Activated naive CD4-positive, alpha-beta T cell treated with anti-CD3 and anti-CD28 coated beads, Interleukin-2, amount 50 U/mL, for 24 hours (primary cell): ENCODE measurements at regions not wholly inside any gene's neighbourhood (a gene's known extent, or its start where the extent isn't known, plus 50 kb on each side); places are given as distances from the start of the nearest gene placed in this dataset.

Source experiments
- H3K27ac Mint-ChIP-seq: one replicate; pipeline ENCODE4 v1.8.0; 2021; ENCODE audit warnings: mild to moderate bottlenecking, mixed read lengths
- H3K27me3 Mint-ChIP-seq: one replicate; pipeline ENCODE4 v1.8.0; 2021; ENCODE audit warnings: mixed read lengths
- H3K36me3 Mint-ChIP-seq: one replicate; pipeline ENCODE4 v1.8.0; 2021; ENCODE audit warnings: mixed read lengths
- H3K4me1 Mint-ChIP-seq: one replicate; pipeline ENCODE4 v1.8.0; 2021; ENCODE audit warnings: mixed read lengths
- H3K4me3 Mint-ChIP-seq: one replicate; pipeline ENCODE4 v1.8.0; 2021; ENCODE audit warnings: mild to moderate bottlenecking, mixed read lengths
- H3K9me3 Mint-ChIP-seq: one replicate; pipeline ENCODE4 v1.8.0; 2021; ENCODE audit warnings: mixed read lengths

DNA sequence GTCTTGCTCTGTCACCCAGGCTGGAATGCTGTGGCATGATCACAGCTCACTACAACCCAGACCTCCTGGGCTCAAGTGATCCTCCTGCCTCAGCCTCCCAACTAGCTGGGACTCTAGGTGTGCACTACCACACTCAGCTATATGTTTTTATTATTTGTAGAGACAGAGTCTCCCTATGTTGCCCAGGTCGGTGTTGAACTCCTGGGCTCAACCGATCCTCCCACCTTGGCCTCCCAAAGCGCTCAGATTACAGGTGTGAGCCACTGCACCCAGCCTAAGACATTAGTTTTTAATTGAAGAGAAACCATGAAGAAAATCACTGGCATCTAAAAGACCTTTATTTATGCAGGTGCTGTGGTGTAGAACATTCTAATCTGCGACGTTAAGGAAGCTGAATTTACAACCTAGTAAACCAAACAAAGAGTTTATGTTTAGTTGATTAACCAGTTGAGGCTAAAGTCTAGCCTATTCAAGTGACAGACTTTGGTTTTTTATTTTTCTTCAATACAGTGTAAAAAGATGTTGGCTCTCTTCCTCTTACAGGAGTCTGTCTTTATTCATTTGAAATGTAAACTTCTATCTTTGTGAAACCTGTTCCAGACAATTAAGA, 52.5 kb upstream of the NBL1 start:
- Mint-ChIP-seq H3K4me3 (no peak overlapping the region), H3K36me3 (no peaks in the 10 kb centered on the region), H3K9me3 (no peaks in the 10 kb centered on the region), H3K4me1 (peaks cover 10% of the 10 kb centered on the region), H3K27ac (no peak overlapping the region), H3K27me3 (peaks cover 2% of the 10 kb centered on the region)

GRCh38 chr1:19585507-19585906, 58.6 kb upstream of the NBL1 start:
- Mint-ChIP-seq H3K9me3 (no peaks in the 10 kb centered on the region), H3K4me3 (no peak overlapping the region), H3K4me1 (peaks cover 13% of the 10 kb centered on the region), H3K27me3 (peaks cover 2% of the 10 kb centered on the region), H3K36me3 (no peaks in the 10 kb centered on the region), H3K27ac (no peak overlapping the region)

DNA sequence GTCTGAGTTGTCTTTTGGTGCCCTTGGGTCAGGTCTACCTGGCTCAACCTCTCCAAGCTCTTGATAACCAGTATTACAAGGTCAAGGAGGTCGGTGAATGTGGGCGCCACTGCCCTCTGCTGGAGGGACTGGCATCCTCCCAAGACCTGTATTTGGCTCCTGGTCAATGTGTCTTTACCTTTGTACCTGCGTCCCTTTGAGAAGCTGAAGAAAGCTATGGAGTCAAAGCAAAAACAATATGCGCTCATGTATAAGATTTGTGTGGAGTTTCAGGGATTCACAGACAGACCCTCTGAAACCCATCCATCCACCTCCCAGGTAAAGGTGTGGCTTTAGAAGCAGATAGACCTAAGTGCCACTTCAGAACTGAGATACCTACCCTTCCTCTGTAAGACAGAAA, 61.8 kb upstream of the NBL1 start:
- no peaks in the 10 kb centered on the region for H3K27me3 Mint-ChIP-seq
- no peaks in the 10 kb centered on the region for H3K36me3 Mint-ChIP-seq
- H3K4me1 Mint-ChIP-seq: peaks cover 13% of the 10 kb centered on the region
- no peak overlapping the region for H3K4me3 Mint-ChIP-seq
- no peak overlapping the region for H3K27ac Mint-ChIP-seq
- no peaks in the 10 kb centered on the region for H3K9me3 Mint-ChIP-seq

GRCh38 chr1:19581381-19581780, 62.7 kb upstream of the NBL1 start:
- Mint-ChIP-seq H3K4me3 (no peak overlapping the region), H3K27ac (no peak overlapping the region), H3K36me3 (no peaks in the 10 kb centered on the region), H3K27me3 (no peaks in the 10 kb centered on the region), H3K9me3 (no peaks in the 10 kb centered on the region), H3K4me1 (peaks cover 13% of the 10 kb centered on the region)

- Mint-ChIP-seq H3K9me3 (no peaks in the 10 kb centered on the region), H3K27ac (no peak overlapping the region)
Observed at GRCh38 chr1:19577561-19577960, 66.5 kb upstream of the NBL1 start.

GRCh38 chr1:19577036-19577435, 67.1 kb upstream of the NBL1 start:
- Mint-ChIP-seq H3K9me3 (no peaks in the 10 kb centered on the region), H3K27ac (no peak overlapping the region), H3K27me3 (no peaks in the 10 kb centered on the region), H3K4me1 (peaks cover 7% of the 10 kb centered on the region), H3K36me3 (no peaks in the 10 kb centered on the region), H3K4me3 (no peak overlapping the region)

More at GRCh38 chr1:19577561-19577960, 66.5 kb upstream of the NBL1 start:
- Mint-ChIP-seq H3K4me3 (no peak overlapping the region), H3K36me3 (no peaks in the 10 kb centered on the region), H3K4me1 (peaks cover 12% of the 10 kb centered on the region), H3K27me3 (no peaks in the 10 kb centered on the region)

DNA sequence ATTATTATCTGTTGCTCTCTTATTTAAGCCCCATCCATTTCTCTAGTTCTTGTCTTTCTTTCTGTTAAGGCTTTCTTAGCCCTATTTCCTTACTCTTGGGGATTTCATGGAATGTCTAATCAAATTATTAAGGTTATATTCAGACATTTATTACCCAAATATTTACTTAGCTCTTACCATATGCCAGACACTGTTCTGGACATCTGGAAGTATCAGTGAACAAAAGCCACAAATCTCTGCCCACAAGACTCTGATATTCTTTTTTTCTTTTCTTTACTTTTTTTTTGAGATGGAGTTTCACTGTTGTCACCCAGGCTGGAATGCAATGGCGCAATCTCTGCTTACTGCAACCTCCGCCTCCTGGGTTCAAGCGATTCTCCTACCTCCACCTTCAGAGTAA, 74.3 kb upstream of the NBL1 start:
- Mint-ChIP-seq H3K9me3 (no peaks in the 10 kb centered on the region), H3K4me1 (no peaks in the 10 kb centered on the region), H3K27me3 (no peaks in the 10 kb centered on the region), H3K27ac (no peak overlapping the region), H3K4me3 (no peak overlapping the region), H3K36me3 (no peaks in the 10 kb centered on the region)

DNA sequence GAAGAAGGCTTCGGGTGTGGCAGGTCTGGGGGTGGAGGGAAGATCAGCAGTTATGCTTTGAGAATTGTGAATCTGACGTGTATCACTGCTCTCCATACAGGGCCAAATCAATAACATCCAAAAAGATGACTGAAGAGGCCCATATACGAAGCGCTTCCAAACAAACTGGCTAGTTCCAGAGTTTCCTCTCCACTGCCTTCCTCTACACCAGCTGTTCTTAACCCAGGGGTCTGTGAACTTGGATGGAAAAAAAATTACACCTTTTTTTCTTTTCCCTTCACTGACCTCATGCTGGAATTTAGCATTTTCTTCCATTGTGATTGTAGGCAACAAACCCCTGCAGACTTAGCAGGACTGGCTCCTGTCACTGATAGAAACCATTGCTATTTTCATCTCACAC, 77.1 kb upstream of the NBL1 start:
- no peaks in the 10 kb centered on the region for H3K27me3 Mint-ChIP-seq
- H3K9me3 Mint-ChIP-seq: no peaks in the 10 kb centered on the region
- no peaks in the 10 kb centered on the region for H3K36me3 Mint-ChIP-seq

GRCh38 chr1:19564366-19564765, 79.0 kb upstream of the CAPZB start:
- Mint-ChIP-seq H3K9me3 (no peaks in the 10 kb centered on the region), H3K4me3 (no peak overlapping the region), H3K36me3 (no peaks in the 10 kb centered on the region), H3K27ac (no peak overlapping the region), H3K27me3 (no peaks in the 10 kb centered on the region), H3K4me1 (peaks cover 6% of the 10 kb centered on the region)

More for the DNA sequence above, 77.1 kb upstream of the NBL1 start:
- Mint-ChIP-seq H3K27ac (no peak overlapping the region), H3K4me1 (no peaks in the 10 kb centered on the region), H3K4me3 (no peak overlapping the region)

GRCh38 chr1:19563324-19564097, 78.2 kb upstream of the CAPZB start:
- Mint-ChIP-seq H3K27me3 (no peaks in the 10 kb centered on the region), H3K4me1 (peaks cover 12% of the 10 kb centered on the region), H3K9me3 (no peaks in the 10 kb centered on the region), H3K4me3 (no peak overlapping the region), H3K36me3 (no peaks in the 10 kb centered on the region), H3K27ac (no peak overlapping the region)

GRCh38 chr1:19562847-19563246, 77.5 kb upstream of the CAPZB start:
- Mint-ChIP-seq H3K9me3 (no peaks in the 10 kb centered on the region), H3K27me3 (no peaks in the 10 kb centered on the region)

GRCh38 chr1:19560480-19560879, 75.1 kb upstream of the CAPZB start:
- H3K4me3 Mint-ChIP-seq: no peak overlapping the region
- no peaks in the 10 kb centered on the region for H3K9me3 Mint-ChIP-seq
- no peaks in the 10 kb centered on the region for H3K36me3 Mint-ChIP-seq
- no peak overlapping the region for H3K27ac Mint-ChIP-seq
- H3K27me3 Mint-ChIP-seq: no peaks in the 10 kb centered on the region
- peaks cover 19% of the 10 kb centered on the region for H3K4me1 Mint-ChIP-seq

More at GRCh38 chr1:19562847-19563246, 77.5 kb upstream of the CAPZB start:
- H3K27ac Mint-ChIP-seq: no peak overlapping the region
- no peak overlapping the region for H3K4me3 Mint-ChIP-seq
- peaks cover 18% of the 10 kb centered on the region for H3K4me1 Mint-ChIP-seq
- no peaks in the 10 kb centered on the region for H3K36me3 Mint-ChIP-seq

DNA sequence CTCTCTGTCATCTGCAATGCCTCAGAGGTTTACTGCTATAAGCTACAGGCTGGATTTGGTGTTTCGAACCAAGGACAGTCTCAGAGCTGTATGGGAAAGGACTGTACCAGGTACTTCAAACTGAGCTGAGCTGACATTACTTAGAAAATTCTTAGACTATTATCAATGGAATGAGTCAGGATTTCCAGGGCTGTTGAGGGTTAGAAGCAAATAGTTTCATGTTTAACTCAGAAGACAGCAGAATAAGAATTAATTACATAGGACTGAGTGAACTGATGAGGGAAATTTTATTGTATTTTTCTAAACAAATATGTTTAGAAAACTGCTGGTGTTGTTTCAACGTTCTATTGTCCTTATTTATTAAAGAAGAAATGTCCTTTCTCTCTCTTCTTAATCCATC, 74.3 kb upstream of the CAPZB start:
- H3K27me3 Mint-ChIP-seq: no peaks in the 10 kb centered on the region
- no peak overlapping the region for H3K4me3 Mint-ChIP-seq
- H3K9me3 Mint-ChIP-seq: no peaks in the 10 kb centered on the region
- H3K4me1 Mint-ChIP-seq: peaks cover 19% of the 10 kb centered on the region
- H3K36me3 Mint-ChIP-seq: no peaks in the 10 kb centered on the region
- no peak overlapping the region for H3K27ac Mint-ChIP-seq

DNA sequence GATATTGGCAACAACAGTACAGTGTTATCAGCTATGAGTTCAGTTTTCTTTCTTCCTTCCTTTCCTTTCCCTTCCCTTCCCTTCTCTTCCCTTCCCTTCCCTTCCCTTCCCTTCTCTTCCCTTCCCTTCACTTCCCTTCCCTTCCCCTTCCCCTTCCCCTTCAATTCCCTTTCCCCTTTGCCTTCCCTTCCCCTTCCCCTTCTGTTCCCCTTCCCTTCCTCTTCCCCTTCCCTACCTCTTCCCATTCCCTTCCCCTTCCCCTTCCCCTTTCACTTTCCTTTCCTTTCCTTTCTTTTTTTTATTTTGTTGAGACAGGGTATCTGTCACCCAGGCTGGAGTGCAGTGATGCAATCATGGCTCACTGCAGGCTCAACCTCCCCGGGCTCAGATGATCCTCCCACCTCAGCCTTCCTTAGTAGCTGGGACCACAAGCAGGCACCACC, 72.3 kb upstream of the CAPZB start:
- no peaks in the 10 kb centered on the region for H3K36me3 Mint-ChIP-seq
- H3K4me1 Mint-ChIP-seq: peaks cover 19% of the 10 kb centered on the region
- H3K27ac Mint-ChIP-seq: no peak overlapping the region
- H3K27me3 Mint-ChIP-seq: no peaks in the 10 kb centered on the region
- no peak overlapping the region for H3K4me3 Mint-ChIP-seq
- no peaks in the 10 kb centered on the region for H3K9me3 Mint-ChIP-seq

- H3K9me3 Mint-ChIP-seq: no peaks in the 10 kb centered on the region
- peaks cover 9% of the 10 kb centered on the region for H3K4me1 Mint-ChIP-seq
- peak overlapping the region; percentile 31 for H3K27ac Mint-ChIP-seq
- H3K27me3 Mint-ChIP-seq: peaks cover 2% of the 10 kb centered on the region
- H3K36me3 Mint-ChIP-seq: peaks cover 4% of the 10 kb centered on the region
- H3K4me3 Mint-ChIP-seq: no peak overlapping the region
Observed at GRCh38 chr1:19554090-19554489, 68.8 kb upstream of the CAPZB start.

DNA sequence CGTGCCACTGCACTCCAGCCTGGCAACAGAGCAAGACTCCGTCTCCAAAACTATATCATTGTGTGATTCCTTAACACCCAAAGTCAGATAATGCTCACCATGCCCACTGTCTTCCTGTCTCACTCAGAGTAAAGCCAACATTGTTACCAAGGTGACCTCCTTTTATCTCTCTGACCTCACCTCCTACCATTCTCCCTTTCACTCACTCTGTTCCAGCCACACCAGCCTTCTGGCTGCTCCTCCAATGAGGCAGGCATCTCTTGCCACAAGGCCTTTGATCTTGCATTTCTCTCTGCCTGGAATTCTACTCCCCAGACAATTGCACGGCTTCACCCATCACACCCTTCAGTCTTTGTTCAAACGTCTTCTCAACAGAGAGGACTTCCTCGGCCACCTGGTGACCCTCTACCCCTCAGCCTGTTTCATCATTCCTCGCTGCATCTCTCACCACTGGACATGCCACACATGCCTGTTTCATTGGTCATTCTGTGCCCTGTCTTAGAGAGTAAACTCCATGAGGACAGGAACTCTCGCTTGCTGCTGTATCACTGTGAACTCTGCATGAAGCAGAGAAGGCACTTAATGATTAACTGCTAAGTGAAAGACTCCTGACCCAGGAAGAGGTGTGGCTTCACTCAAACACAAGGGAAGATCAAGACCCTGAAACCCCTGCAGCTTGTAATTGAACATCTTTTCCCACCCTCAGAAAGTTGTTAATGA, 67.1 kb upstream of the CAPZB start:
- H3K4me1 Mint-ChIP-seq: peaks cover 3% of the 10 kb centered on the region

More for the DNA sequence above, 67.1 kb upstream of the CAPZB start:
- no peaks in the 10 kb centered on the region for H3K9me3 Mint-ChIP-seq
- peaks cover 4% of the 10 kb centered on the region for H3K36me3 Mint-ChIP-seq
- H3K27me3 Mint-ChIP-seq: peaks cover 2% of the 10 kb centered on the region
- H3K27ac Mint-ChIP-seq: no peak overlapping the region
- H3K4me3 Mint-ChIP-seq: no peak overlapping the region
